Stimulated activated CD8-positive, alpha-beta memory T cell treated with anti-CD3 and anti-CD28 coated beads, Interleukin-15, amount 100 ng/mL, for 4 hours (primary cell): ENCODE measurements at regions not wholly inside any gene's neighbourhood (a gene's known extent, or its start where the extent isn't known, plus 50 kb on each side); places are given as distances from the start of the nearest gene placed in this dataset.
"Not testable (repeated sequence)": the region's sequence is repeated elsewhere in the genome, so short reads cannot be mapped to it uniquely, and the experiment has no call there.

Experiments used
- DNase-seq, 2 donors: peaks; one replicate each; pipeline ENCODE4 v3.0.0-alpha.2; 2020; ENCODE audit warnings: low read depth in 2 of 2

DNA sequence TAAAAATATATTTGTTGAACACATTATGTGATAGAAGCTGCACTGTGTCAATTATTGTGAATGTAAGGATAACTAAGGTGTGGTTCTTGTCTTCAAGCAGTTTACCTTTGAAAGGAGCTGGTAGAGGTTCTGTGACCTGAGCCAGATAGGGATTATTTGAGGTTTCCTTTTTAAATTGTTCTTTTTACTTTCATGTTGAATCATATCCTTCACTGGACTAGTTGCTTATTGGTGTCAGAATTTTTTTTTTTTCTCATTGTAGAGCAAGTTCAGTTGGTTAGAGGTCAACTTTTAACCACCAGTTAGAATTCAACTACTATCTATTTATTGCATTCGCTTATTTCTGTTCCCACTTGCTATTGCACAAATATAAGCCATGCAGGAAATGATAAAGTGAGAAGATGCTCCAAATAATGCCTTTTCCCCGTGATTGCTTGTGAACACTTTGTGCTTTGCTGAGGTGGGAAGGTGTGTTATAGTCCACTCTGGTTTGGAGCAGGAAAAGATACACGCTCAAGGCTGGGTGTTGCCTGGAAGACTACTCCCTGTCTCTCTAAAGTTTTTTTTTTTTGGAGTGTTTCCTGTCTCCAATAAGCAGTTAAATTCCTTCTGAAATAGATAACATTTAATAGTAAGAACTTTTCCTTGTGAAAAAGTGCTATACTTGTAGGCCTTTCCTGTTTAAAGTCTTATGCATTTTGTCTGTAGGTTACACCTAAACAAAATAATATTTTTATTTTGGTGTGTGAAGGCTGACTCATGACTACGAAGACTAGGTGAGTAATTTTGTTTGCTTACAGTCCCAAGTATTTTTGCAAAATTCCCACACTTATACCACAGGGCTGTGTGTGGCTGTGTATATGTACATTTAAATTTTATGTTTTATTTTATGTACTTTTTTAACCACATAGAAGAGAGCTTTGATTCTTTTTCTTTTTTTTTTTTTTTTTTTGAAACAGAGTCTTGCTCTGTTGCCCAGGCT is 83.8 kb upstream of the LCORL start:
- DNase-seq: no peak

DNA sequence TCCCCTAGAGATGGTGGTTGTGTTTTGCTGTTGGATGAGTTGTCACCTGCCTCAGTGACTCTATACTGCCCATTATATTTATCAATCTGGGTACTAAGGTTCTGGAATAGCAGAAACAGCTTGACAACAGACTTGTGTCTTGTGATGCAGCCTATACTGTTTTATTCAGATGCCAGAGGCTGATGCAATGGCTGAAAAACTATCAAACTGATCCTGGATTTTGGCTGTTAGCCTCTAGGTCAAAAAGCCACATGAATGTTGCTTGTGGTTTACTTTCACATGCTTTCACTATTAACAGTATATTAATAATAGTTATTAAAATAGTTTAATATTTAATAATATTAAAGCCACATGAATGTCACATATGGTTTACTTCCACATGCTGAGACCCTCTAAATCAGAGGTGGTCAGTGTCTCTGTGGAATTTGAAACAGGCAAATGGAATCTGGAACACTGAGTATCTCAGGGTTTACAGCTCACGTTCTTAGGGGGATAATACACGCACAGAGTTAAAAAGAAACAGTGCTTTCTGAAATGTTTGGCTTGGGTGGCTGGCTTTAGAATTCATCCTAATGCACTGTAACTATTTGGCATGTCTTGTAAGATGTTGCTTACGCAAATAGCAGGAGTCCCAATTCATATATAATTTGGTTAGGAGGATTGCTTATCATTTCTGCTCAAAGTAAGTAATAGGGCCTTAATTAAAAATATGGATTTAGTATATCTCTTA is 82.5 kb upstream of the LCORL start:
- no peak for DNase-seq

DNA sequence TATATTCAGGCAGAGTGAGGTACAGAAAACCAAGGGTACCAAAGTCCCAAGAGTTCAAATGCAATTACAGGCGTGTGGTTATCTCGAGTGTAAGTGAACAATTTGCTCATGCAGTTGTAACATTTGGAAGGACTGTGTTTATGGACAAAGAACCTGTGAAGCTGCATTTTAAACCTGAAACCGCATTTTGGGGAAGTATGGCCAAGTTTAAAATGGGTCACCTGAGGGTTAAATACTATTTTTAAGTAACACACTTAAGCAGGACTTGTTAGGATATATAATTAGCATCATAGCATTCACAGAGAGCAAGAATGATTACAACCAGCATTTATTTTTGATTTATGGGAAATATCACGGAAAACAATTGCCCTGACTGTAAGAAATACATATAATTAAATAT is 79.1 kb upstream of the LCORL start:
- DNase-seq: no peak

DNA sequence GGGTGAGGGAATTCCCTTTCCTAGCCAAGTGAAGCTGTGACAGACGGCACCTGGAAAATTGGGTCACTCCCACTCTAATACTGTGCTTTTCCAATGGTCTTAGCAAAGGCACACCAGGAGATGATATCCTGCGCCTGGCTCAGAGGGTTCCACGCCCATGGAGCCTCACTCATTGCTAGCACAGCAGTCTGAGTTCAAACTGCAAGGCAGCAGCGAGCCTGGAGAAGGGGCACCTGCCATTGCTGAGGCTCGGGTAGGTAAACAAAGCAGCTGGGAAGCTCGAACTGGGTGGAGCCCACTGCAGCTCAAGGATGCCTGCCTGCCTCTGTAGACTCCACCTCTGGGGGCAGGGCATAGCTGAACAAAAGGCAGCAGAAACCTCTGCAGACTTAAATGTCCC is 68.9 kb upstream of the LCORL start:
- DNase-seq: not testable (repeated sequence)

GRCh38 chr4:18082236-18082635 is 60.7 kb upstream of the LCORL start:
- DNase-seq: no peak

- DNase-seq: no peak
Observed at GRCh38 chr4:18081708-18082107, 60.2 kb upstream of the LCORL start.

- DNase-seq: no peak
Observed at GRCh38 chr4:18077808-18078207, 56.3 kb upstream of the LCORL start.

DNA sequence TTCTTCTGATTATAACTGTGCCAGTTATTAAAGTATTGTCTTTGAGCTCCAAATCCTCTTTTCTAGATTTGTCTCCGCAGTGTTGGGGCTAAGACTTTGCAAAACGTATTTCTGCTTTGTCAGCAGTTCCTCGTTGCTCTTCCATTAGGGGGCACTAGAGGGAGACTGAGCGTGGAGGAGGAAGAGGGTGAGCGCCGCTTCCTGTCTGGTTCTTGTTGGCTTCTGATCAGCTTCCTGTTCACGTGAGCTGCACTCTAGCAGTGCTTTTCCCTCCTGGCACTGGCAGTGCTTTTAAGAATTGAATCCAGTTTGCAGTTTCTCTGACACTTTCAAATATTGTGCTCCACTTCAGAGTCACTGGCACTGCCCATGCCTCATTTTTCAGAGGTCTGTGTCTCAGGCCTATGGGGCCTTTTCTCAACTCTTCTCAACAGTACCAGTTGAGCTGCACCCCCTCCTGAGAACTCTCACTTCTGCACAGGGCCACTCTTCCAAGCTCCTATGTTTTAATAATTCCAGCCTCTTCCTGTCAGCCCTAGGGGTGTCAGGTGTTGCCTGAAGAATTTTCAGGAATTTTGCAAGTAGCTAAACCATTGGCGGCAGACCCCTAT is 54.4 kb upstream of the LCORL start:
- DNase-seq: no peak

DNA sequence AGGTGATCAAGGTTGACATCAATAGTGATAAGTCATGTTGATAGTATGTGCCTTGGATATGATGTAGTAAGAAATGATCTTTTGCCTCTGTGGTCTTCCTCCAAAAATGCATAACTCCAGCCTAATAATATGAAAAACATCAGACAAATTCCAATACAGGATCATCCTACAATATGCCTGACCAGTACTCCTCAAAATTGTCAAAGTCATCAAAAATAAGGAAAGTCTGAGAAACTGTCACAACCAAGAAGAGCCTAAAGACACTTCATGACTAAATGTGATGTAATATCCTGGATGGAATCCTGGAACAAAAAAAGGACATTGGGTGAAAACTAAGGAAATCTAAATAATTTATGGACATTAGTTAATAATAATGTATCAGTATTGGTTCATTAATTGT is 50.3 kb upstream of the LCORL start:
- no peak for DNase-seq
